CD4-positive, alpha-beta T cell (primary cell): ENCODE measurements at regions not wholly inside any gene's neighbourhood (a gene's known extent, or its start where the extent isn't known, plus 50 kb on each side); places are given as distances from the start of the nearest gene placed in this dataset.
"Not testable (repeated sequence)": the region's sequence is repeated elsewhere in the genome, so short reads cannot be mapped to it uniquely, and the experiment has no call there.

Experiments
- ATAC-seq: fragments of 200-7000 bp; cut with Tn5 transposase; one replicate; pipeline ENCODE4 v1.10.0; 2022; ENCODE audit warnings: mild to moderate bottlenecking; ENCODE audit not compliant: poor library complexity
- CTCF ChIA-PET: fragments of 350-600 bp; sonication (Branson Sonifier 250); formaldehyde crosslinking; loops from one replicate; lab custom pipeline; 2021; ENCODE audit warnings: antibody characterized with exemption, inconsistent platforms; lab: Charles Lee
- POLR2A ChIA-PET: fragments of 350-600 bp; sonication (Branson Sonifier 250); formaldehyde crosslinking; loops from one replicate; lab custom pipeline; 2021; ENCODE audit warnings: antibody characterized with exemption, inconsistent platforms; lab: Charles Lee
- DNase-seq, 14 experiments: peaks; one replicate each; pipeline ENCODE4 v3.0.0-alpha.2; 2013 to 2020; ENCODE audit warnings: mixed read lengths in 2 of 14
- H3K27ac ChIP-seq, 2 donors: one replicate each; pipeline versions ENCODE4 v1.5.1 to v1.7.0; 2013; ENCODE audit warnings: low read length in 2 of 2, low read depth in 1 of 2, mild to moderate bottlenecking in 1 of 2
- H3K27me3 ChIP-seq, 2 experiments: 1 replicate in 1 of 2; 2 replicates in 1 of 2; pipeline versions ENCODE4 v1.6.1 to v1.7.0; 2013; ENCODE audit warnings: low read length in 2 of 2, control low read depth in 1 of 2, mild to moderate bottlenecking in 1 of 2, moderate library complexity in 1 of 2; ENCODE audit not compliant: insufficient read depth in 2 of 2, control insufficient read depth in 1 of 2
- H3K36me3 ChIP-seq: one replicate; pipeline ENCODE4 v1.6.1; 2013; ENCODE audit warnings: low read length, control low read depth; ENCODE audit not compliant: insufficient read depth
- H3K4me1 ChIP-seq: one replicate; pipeline ENCODE4 v1.6.1; 2013; ENCODE audit warnings: low read length, control low read depth; ENCODE audit not compliant: insufficient read depth
- H3K4me3 ChIP-seq: one replicate; pipeline ENCODE4 v1.5.1; 2013; ENCODE audit warnings: mild to moderate bottlenecking, low read length, moderate library complexity
- H3K9me3 ChIP-seq, 2 experiments: 1 replicate in 1 of 2; 2 replicates in 1 of 2; pipeline versions ENCODE4 v1.6.1 to v1.7.0; 2013; ENCODE audit warnings: low read length in 2 of 2, mild to moderate bottlenecking in 2 of 2, control low read depth in 1 of 2, moderate library complexity in 1 of 2; ENCODE audit not compliant: control insufficient read depth in 1 of 2, insufficient read depth in 1 of 2
- H3K27ac Mint-ChIP-seq: one replicate; pipeline ENCODE4 v1.8.0; 2020; ENCODE audit warnings: mixed read lengths
- H3K27me3 Mint-ChIP-seq: one replicate; pipeline ENCODE4 v1.8.0; 2021; ENCODE audit warnings: mixed read lengths
- H3K36me3 Mint-ChIP-seq: one replicate; pipeline ENCODE4 v1.8.0; 2021; ENCODE audit warnings: low read depth, mixed read lengths
- H3K4me1 Mint-ChIP-seq: one replicate; pipeline ENCODE4 v1.8.0; 2021; ENCODE audit warnings: low read depth, mixed read lengths
- H3K4me3 Mint-ChIP-seq: one replicate; pipeline ENCODE4 v1.8.0; 2020; ENCODE audit warnings: mild to moderate bottlenecking, mixed read lengths
- H3K9me3 Mint-ChIP-seq: one replicate; pipeline ENCODE4 v1.8.0; 2020; ENCODE audit warnings: mixed read lengths
- CTCF ChIP-seq: fragments of 200-600 bp; IDR thresholded peaks from one replicate; pipeline ENCODE4 v1.8.0; 2022; ENCODE audit warnings: antibody characterized with exemption, mild to moderate bottlenecking
- intact Hi-C, 2 experiments: fragments of 100-400 bp; cut with DNase I in 1 of 2; cut with micrococcal nuclease in 1 of 2; formaldehyde crosslinking; loops; one replicate each; pipeline versions ENCODE4 v1.15.1 to v1.9.0; 2023 to 2025; cut with DNase I, micrococcal nuclease

GRCh38 chr1:20410503-20410902, 75.5 kb downstream of the CAMK2N1 start:
- no peak for DNase-seq
- Histone ChIP-seq H3K4me3 (no peak overlapping the region), H3K36me3 (no peaks in the 10 kb centered on the region), H3K4me1 (no peaks in the 10 kb centered on the region), H3K9me3 (no peaks in the 10 kb centered on the region), H3K27ac (no peak overlapping the region), H3K27me3 (peaks cover 0 to 6% of the 10 kb centered on the region in 2 experiments)
- Mint-ChIP-seq H3K4me3 (no peak overlapping the region), H3K9me3 (no peaks in the 10 kb centered on the region), H3K36me3 (no peaks in the 10 kb centered on the region), H3K27me3 (peaks cover 23% of the 10 kb centered on the region), H3K27ac (no peak overlapping the region), H3K4me1 (no peaks in the 10 kb centered on the region)
- ChIA-PET POLR2A (no interaction called here), CTCF (no interaction called here)
- no peak for ATAC-seq
- intact Hi-C loops, result no loop called here
- no peak for TF ChIP-seq CTCF

- no peak overlapping the region for H3K4me3 Mint-ChIP-seq
- no peaks in the 10 kb centered on the region for H3K9me3 ChIP-seq
- no peak overlapping the region for H3K27ac ChIP-seq
- no peak for DNase-seq
- H3K27ac Mint-ChIP-seq, result no peak overlapping the region
- no peak for TF ChIP-seq CTCF
- intact Hi-C loops, result no loop called here
- ATAC-seq, result no peak
- CTCF ChIA-PET, result no interaction called here
- no peak overlapping the region for H3K4me3 ChIP-seq
- H3K27me3 Mint-ChIP-seq, result peaks cover 29% of the 10 kb centered on the region
- H3K4me1 ChIP-seq, result no peaks in the 10 kb centered on the region
- no peaks in the 10 kb centered on the region for H3K9me3 Mint-ChIP-seq
- H3K36me3 Mint-ChIP-seq, result no peaks in the 10 kb centered on the region
- H3K27me3 ChIP-seq, result peaks cover 2 to 9% of the 10 kb centered on the region in 2 experiments
- POLR2A ChIA-PET, result no interaction called here
- H3K36me3 ChIP-seq, result no peaks in the 10 kb centered on the region
- no peaks in the 10 kb centered on the region for H3K4me1 Mint-ChIP-seq
Observed at GRCh38 chr1:20409971-20410370, 76.0 kb downstream of the CAMK2N1 start.

GRCh38 chr1:20409012-20409411, 77.0 kb downstream of the CAMK2N1 start:
- Mint-ChIP-seq H3K27ac (no peak overlapping the region), H3K36me3 (no peaks in the 10 kb centered on the region), H3K27me3 (peaks cover 38% of the 10 kb centered on the region), H3K9me3 (no peaks in the 10 kb centered on the region), H3K4me3 (no peak overlapping the region), H3K4me1 (no peaks in the 10 kb centered on the region)
- ChIA-PET CTCF (interaction anchor here (0.7 kb wide), 1 partner anchor 21 kb away, joined by 3 read pairs; no protein-coding TSS in a partner anchor), POLR2A (no interaction called here)
- intact Hi-C loops, result no loop called here
- ATAC-seq (no peak), DNase-seq (no peak)
- Histone ChIP-seq H3K27ac (no peak overlapping the region), H3K4me1 (no peaks in the 10 kb centered on the region), H3K36me3 (no peaks in the 10 kb centered on the region), H3K9me3 (no peaks in the 10 kb centered on the region), H3K4me3 (no peak overlapping the region), H3K27me3 (peaks cover 12 to 15% of the 10 kb centered on the region in 2 experiments)
- TF ChIP-seq CTCF, result no peak

- H3K4me1 ChIP-seq, H3K27ac Mint-ChIP-seq, H3K27ac ChIP-seq, intact Hi-C loops, H3K4me1 Mint-ChIP-seq, H3K4me3 Mint-ChIP-seq, CTCF ChIA-PET, DNase-seq, ATAC-seq, H3K9me3 ChIP-seq, H3K36me3 ChIP-seq, H3K9me3 Mint-ChIP-seq, H3K4me3 ChIP-seq, H3K36me3 Mint-ChIP-seq: not testable (repeated sequence)
- peaks cover 17 to 20% of the 10 kb centered on the region in 2 experiments for H3K27me3 ChIP-seq
- POLR2A ChIA-PET, result interaction anchor here (0.6 kb wide), 1 partner anchor 1570 kb away, joined by 3 read pairs; no protein-coding TSS in a partner anchor
- H3K27me3 Mint-ChIP-seq, result peaks cover 46% of the 10 kb centered on the region
Observed at GRCh38 chr1:20408133-20408650, 77.8 kb downstream of the CAMK2N1 start.
